BLaER1 (cell line): ENCODE measurements at regions not wholly inside any gene's neighbourhood (a gene's known extent, or its start where the extent isn't known, plus 50 kb on each side); places are given as distances from the start of the nearest gene placed in this dataset.
A peak's percentile ranks its signal among the peaks of the same experiment; 100 is the strongest.

ENCODE experiments used
- H3K27ac ChIP-seq: shearing (Covaris generic); formaldehyde crosslinking; 2 replicates; pipeline ENCODE4 v1.8.1; 2022
- H3K27me3 ChIP-seq: shearing (Covaris generic); formaldehyde crosslinking; 2 replicates; pipeline ENCODE4 v1.8.1; 2022
- H3K36me3 ChIP-seq: shearing (Covaris generic); formaldehyde crosslinking; 2 replicates; pipeline ENCODE4 v1.8.1; 2022
- H3K4me1 ChIP-seq: shearing (Covaris generic); formaldehyde crosslinking; 2 replicates; pipeline ENCODE4 v1.8.1; 2022
- H3K4me2 ChIP-seq: shearing (Covaris generic); formaldehyde crosslinking; 2 replicates; pipeline ENCODE4 v1.8.1; 2022
- H3K4me3 ChIP-seq: shearing (Covaris generic); formaldehyde crosslinking; 2 replicates; pipeline ENCODE4 v1.8.1; 2022
- H3K9ac ChIP-seq: shearing (Covaris generic); formaldehyde crosslinking; 2 replicates; pipeline ENCODE4 v1.8.1; 2022
- H3K9me3 ChIP-seq: shearing (Covaris generic); formaldehyde crosslinking; 2 replicates; pipeline ENCODE4 v1.8.1; 2022
- H4K20me1 ChIP-seq: shearing (Covaris generic); formaldehyde crosslinking; 2 replicates; pipeline ENCODE4 v1.8.1; 2022
- Cebpa-rat ChIP-seq: shearing (Covaris generic); IDR thresholded peaks from 2 replicates; pipeline ENCODE4 v1.8.1; 2022

- H3K36me3 ChIP-seq = no peaks in the 10 kb centered on the region
- no peak overlapping the region for H3K4me3 ChIP-seq
- H3K27me3 ChIP-seq = no peaks in the 10 kb centered on the region
- TF ChIP-seq Cebpa-rat = no peak
- H3K27ac ChIP-seq = no peak overlapping the region
- no peaks in the 10 kb centered on the region for H4K20me1 ChIP-seq
- no peak overlapping the region for H3K9ac ChIP-seq
- H3K4me2 ChIP-seq = no peak overlapping the region
- peaks cover 8% of the 10 kb centered on the region for H3K4me1 ChIP-seq
- H3K9me3 ChIP-seq = no peaks in the 10 kb centered on the region
These were observed 253.3 kb downstream of the FAM43A start for GRCh38 chr3:194938845-194939531.

DNA sequence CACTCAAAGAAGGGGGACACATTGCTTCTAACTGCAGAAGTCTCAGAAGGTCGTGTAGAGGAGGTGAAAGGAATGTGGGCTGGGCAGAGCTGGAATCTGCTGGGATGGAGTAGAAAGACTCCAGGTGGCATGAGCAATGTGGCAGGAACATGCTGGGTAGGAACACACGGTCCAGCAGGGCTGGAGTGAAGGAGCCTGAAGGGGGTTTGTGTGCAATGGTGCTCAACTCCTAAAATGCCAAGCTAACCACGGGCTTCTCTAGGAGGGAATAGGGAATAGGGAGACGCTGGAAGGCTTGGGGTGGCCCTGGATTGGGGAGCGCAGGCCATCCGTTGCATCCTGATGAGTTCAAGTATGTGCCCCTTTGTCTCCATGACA is 253.8 kb downstream of the FAM43A start:
- Histone ChIP-seq H3K4me1 (peaks cover 11% of the 10 kb centered on the region), H3K4me3 (no peak overlapping the region), H3K27me3 (no peaks in the 10 kb centered on the region), H3K36me3 (no peaks in the 10 kb centered on the region), H4K20me1 (no peaks in the 10 kb centered on the region), H3K27ac (no peak overlapping the region), H3K4me2 (no peak overlapping the region), H3K9ac (no peak overlapping the region), H3K9me3 (no peaks in the 10 kb centered on the region)
- no peak for TF ChIP-seq Cebpa-rat

- H3K4me1 ChIP-seq = peaks cover 18% of the 10 kb centered on the region
- no peak overlapping the region for H3K9ac ChIP-seq
- no peak for TF ChIP-seq Cebpa-rat
- H3K27ac ChIP-seq = no peak overlapping the region
- no peaks in the 10 kb centered on the region for H3K9me3 ChIP-seq
- no peak overlapping the region for H3K4me3 ChIP-seq
- no peaks in the 10 kb centered on the region for H4K20me1 ChIP-seq
- no peaks in the 10 kb centered on the region for H3K27me3 ChIP-seq
- H3K36me3 ChIP-seq = no peaks in the 10 kb centered on the region
- no peak overlapping the region for H3K4me2 ChIP-seq
These were observed 254.5 kb downstream of the FAM43A start for GRCh38 chr3:194939949-194940770.

GRCh38 chr3:194941360-194941955 is 255.8 kb downstream of the FAM43A start:
- Histone ChIP-seq H3K27me3 (no peaks in the 10 kb centered on the region), H3K4me2 (no peak overlapping the region), H3K27ac (no peak overlapping the region), H3K4me1 (peaks cover 31% of the 10 kb centered on the region), H3K36me3 (no peaks in the 10 kb centered on the region), H3K9ac (no peak overlapping the region), H3K9me3 (no peaks in the 10 kb centered on the region), H3K4me3 (no peak overlapping the region), H4K20me1 (no peaks in the 10 kb centered on the region)
- TF ChIP-seq Cebpa-rat = no peak

- Histone ChIP-seq H3K27ac (no peak overlapping the region), H3K36me3 (no peaks in the 10 kb centered on the region), H3K27me3 (no peaks in the 10 kb centered on the region), H3K9ac (no peak overlapping the region), H3K4me1 (peaks cover 31% of the 10 kb centered on the region), H3K9me3 (no peaks in the 10 kb centered on the region), H4K20me1 (no peaks in the 10 kb centered on the region), H3K4me2 (no peak overlapping the region), H3K4me3 (no peak overlapping the region)
- no peak for TF ChIP-seq Cebpa-rat
These were observed 256.4 kb downstream of the FAM43A start for GRCh38 chr3:194941956-194942511.

DNA sequence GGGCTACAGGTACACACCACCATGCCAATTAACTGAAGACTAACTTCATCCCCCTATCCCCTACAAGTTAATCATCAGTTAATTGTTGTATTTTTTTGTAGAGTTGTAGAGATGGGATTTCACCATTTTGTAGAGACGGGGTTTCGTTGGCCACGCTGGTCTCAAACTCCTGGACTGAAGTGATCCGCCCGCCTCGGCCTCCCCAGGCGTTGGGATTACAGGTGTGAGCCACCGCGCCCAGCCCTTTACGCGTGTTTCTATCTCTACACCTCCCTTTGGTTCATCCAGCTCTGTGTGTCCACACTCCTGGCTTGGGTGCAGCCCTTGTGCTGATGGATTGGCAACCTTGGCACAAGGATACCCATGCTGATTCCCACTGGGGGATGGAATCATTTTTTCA is 258.8 kb downstream of the FAM43A start:
- no peaks in the 10 kb centered on the region for H3K27me3 ChIP-seq
- H3K9ac ChIP-seq = no peak overlapping the region
- no peaks in the 10 kb centered on the region for H3K9me3 ChIP-seq
- H4K20me1 ChIP-seq = no peaks in the 10 kb centered on the region
- 0 out of 2 replicates have a peak overlapping the region, but pooled peaks have one; percentile 66 for H3K4me2 ChIP-seq
- no peaks in the 10 kb centered on the region for H3K36me3 ChIP-seq
- peaks cover 38% of the 10 kb centered on the region for H3K4me1 ChIP-seq
- no peak overlapping the region for H3K4me3 ChIP-seq
- H3K27ac ChIP-seq = no peak overlapping the region
- no peak for TF ChIP-seq Cebpa-rat

GRCh38 chr3:194945508-194945907 is 259.8 kb downstream of the FAM43A start:
- peaks cover 48% of the 10 kb centered on the region for H3K4me1 ChIP-seq
- H3K4me2 ChIP-seq = peak overlapping the region; percentile 66
- no peak overlapping the region for H3K9ac ChIP-seq
- no peaks in the 10 kb centered on the region for H3K27me3 ChIP-seq
- peak overlapping the region; percentile 52; the same call in 1 of the 2 replicates for H3K27ac ChIP-seq
- no peak overlapping the region for H3K4me3 ChIP-seq
- TF ChIP-seq Cebpa-rat = no peak
- no peaks in the 10 kb centered on the region for H4K20me1 ChIP-seq
- no peaks in the 10 kb centered on the region for H3K9me3 ChIP-seq
- H3K36me3 ChIP-seq = no peaks in the 10 kb centered on the region

DNA sequence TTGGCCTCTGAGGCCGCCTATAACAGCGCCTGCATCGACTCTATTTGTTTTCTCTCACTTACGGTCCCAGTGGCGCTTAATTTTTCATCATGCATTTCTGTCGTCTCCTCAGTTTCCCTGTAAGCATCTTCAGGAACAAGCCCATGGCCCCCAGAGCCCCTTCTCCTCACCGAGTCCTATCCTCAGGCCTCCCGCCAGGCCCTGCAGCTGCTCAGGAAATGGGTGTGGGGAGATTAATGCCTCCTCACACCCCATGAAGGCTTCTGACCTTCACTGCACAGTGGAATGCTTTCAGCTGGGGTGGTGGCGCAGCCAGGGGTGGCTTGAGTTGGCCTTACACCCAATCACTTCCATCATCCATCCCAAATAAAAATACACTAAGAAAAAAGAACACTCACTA is 260.4 kb downstream of the FAM43A start:
- Histone ChIP-seq H4K20me1 (no peaks in the 10 kb centered on the region), H3K4me1 (peaks cover 51% of the 10 kb centered on the region), H3K36me3 (no peaks in the 10 kb centered on the region), H3K27me3 (no peaks in the 10 kb centered on the region), H3K9ac (no peak overlapping the region), H3K4me2 (peak overlapping the region; percentile 66), H3K27ac (no peak overlapping the region), H3K9me3 (no peaks in the 10 kb centered on the region), H3K4me3 (no peak overlapping the region)
- no peak for TF ChIP-seq Cebpa-rat

DNA sequence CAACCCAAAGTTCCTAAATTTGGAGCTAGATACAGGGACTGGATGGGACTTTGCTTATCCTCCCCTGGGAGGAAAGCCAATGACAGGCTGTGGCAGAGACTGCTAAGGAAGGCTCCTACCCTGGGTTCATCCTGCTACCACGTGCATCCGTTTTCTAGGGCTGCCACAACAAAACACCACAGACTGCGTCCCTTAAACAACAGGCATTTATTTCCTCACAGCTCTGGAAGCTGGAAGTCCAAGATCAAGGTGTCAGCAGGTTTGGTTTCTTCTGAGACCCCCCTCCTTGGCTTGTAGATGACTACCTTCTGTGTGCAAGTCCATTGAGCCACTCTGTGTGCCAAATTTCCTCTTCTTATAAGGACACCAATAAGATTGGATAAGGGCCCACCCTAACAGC is 263.9 kb downstream of the FAM43A start:
- Histone ChIP-seq H3K36me3 (no peaks in the 10 kb centered on the region), H3K9me3 (no peaks in the 10 kb centered on the region), H3K4me3 (no peak overlapping the region), H3K4me2 (peak overlapping the region; percentile 68), H3K27me3 (no peaks in the 10 kb centered on the region), H3K4me1 (peaks cover 64% of the 10 kb centered on the region), H3K27ac (no peak overlapping the region), H4K20me1 (no peaks in the 10 kb centered on the region), H3K9ac (no peak overlapping the region)
- TF ChIP-seq Cebpa-rat = no peak
